GM12872 (cell line): ENCODE measurements at regions not wholly inside any gene's neighbourhood (a gene's known extent, or its start where the extent isn't known, plus 50 kb on each side); places are given as distances from the start of the nearest gene placed in this dataset.

Experiments
- TF ChIP-seq, protein P1 (sequence below): IDR thresholded peaks from 3 replicates; pipeline ENCODE4 v1.5.1; 2011; ENCODE audit warnings: low read depth, mild to moderate bottlenecking, low read length, moderate library complexity; ENCODE audit not compliant: insufficient read depth

DNA sequence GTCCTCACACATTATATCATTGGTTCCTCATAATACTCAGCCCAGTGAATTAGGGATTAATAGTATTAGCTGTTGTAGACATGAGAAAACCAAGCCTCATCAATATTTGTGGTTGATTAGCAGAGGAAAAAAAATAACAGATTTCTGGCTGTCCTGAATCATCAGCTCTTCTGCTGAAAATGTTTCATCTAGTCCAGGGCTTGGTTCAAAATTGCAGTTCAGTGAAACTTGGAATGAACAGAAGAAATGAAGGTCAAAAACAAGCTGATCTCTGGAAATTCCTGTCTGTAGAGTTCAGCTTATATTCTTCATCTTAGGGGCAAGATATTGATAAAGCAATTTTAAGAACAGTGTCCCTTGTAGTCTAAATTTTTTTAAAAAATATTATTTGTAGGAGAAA lies 361.1 kb upstream of the CCDC179 start:
- TF ChIP-seq, protein P1, sequence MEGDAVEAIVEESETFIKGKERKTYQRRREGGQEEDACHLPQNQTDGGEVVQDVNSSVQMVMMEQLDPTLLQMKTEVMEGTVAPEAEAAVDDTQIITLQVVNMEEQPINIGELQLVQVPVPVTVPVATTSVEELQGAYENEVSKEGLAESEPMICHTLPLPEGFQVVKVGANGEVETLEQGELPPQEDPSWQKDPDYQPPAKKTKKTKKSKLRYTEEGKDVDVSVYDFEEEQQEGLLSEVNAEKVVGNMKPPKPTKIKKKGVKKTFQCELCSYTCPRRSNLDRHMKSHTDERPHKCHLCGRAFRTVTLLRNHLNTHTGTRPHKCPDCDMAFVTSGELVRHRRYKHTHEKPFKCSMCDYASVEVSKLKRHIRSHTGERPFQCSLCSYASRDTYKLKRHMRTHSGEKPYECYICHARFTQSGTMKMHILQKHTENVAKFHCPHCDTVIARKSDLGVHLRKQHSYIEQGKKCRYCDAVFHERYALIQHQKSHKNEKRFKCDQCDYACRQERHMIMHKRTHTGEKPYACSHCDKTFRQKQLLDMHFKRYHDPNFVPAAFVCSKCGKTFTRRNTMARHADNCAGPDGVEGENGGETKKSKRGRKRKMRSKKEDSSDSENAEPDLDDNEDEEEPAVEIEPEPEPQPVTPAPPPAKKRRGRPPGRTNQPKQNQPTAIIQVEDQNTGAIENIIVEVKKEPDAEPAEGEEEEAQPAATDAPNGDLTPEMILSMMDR, result no peak

DNA sequence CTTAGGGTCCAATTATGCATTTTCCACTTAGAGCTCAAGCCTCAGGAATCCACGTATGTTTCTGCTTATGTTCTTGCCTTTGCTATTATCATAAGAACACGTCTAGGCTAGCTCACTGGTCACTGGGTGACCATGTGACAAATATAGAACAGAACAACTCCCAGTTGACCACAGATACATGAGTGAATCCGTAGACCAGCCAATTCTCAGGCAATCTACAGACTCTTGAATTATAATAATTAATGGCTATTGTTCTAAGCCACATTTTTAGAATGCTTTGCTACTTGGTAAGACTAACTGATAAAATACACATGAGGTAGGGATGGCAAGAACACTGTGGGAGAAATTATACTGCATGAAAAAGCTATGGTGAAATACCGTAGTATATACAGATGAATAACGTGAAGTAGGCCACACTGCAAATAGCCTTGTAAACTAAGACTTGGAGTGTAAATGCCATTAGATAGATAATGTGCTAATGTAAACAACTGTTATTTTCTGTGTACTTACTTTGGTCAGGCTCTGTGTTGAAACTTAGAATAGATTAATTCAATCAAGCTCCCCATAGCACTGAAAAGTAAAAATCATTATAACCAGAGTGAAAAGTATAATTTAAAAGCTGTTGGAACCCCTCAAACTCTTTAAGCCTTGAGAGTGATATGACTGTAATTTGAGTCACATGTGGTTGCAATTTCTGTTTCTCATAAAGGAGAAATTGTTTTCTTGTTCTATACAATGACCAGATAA lies 366.2 kb upstream of the CCDC179 start:
- TF ChIP-seq, protein P1, result no peak

DNA sequence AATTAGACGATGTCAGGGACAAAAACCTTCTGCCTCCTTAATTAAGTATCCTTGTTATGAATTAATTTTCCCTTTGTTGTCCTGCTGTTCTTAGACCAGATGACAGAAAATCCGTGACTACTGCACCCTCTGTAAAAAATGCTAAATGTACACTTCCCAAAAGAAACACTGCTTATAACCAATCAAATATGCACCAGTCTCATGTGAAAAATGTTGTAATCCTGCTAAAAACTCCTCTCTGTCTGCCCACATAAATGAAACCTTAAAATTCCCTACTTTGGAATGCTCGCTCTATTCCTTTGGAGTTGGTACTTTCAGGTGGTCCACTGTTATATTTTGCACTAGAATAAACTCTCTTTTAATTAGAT lies 366.8 kb upstream of the CCDC179 start:
- TF ChIP-seq, protein P1, result no peak

DNA sequence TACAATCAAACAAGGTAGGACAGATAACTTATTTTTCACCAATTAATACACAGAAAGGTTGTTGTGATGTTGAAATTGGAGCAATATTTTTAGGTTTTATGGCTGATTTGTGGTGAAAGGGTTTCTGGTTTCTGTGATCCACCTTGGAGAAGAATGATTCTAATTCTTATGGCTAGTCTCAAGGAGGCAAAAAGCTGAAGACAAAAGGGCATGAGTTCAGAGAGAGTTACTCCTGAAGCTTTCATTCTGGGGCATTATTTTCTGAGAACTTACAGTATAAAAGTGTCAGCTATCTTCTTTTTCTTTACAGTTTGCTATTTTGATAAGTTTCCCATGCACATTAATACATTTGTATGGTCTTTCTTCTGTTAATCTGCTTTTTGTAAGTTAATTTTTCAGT lies 372.4 kb upstream of the CCDC179 start:
- TF ChIP-seq, protein P1, result no peak

DNA sequence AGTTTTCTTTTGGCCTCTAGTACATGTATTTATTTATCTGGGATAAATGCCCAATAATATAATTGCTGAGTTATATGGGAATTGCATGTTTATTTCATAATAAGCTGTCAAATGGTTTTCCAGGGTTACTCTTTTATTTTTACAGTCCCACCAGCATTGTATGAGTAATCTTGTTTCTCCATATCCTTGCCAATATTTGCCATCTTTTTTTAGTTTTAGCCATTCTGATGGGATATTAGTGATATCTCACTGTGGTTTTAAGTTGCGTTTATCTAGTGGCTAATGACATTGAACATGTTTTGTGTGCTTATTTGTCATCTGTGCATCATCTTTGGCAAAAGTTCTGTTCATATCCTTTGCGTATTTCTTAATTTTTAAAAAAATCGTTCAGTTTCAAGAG lies 372.8 kb upstream of the CCDC179 start:
- TF ChIP-seq, protein P1, result no peak

DNA sequence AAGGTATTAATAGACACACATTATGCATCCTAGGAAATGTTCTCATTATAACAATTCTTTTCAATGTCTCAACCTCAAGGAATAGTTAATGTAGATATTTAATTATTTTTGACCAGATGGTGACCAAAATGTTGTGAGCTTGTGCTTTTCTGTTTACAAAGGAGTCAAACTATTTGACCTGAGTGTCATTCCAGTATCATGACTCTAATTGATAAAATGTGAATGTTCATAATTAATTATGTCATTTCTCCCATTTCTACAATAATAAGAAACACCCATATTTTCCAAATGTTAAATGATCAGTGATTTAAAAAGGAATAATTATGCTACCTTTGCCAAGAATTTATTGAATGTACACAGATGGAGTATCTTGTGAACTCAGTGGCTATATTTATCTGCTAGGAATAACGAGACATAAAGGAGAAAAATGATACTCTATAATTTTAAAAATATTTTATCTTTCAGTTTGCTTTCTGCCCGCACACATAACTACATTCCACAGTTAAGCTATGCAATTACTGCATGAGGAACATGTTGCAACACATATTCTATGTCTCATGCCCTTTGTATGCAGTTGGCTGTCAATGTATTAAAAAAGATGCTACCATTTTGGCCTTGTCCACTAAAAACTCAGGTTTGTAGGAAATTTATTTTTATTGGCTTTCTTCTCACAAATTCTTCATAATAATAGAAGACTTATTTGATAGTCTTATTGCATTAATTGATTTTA lies 376.7 kb upstream of the CCDC179 start:
- TF ChIP-seq, protein P1, result no peak

DNA sequence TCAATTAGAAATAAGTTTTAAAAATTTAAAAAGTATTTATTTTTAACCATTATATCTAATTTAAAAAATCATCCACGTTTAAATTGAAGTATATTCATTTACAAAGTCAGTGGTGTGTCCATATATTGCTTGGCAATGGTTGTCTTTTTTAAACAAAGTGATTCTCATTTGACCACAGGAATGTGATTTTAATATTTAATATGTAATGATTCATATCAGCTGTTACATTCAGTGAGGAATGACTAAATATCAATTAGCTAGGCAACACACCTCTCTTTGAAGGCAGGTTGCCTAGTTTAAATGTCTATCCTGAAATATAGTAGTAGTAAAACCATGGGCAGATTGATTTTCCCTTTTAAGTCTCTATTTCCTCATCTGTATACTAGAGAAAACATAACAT lies 392.2 kb upstream of the CCDC179 start:
- TF ChIP-seq, protein P1, result no peak
